Vagina (tissue), 2 donors: ENCODE measurements at regions not wholly inside any gene's neighbourhood (a gene's known extent, or its start where the extent isn't known, plus 50 kb on each side); places are given as distances from the start of the nearest gene placed in this dataset.

Experiments used
- DNase-seq, 2 donors: peaks; one replicate each; pipeline ENCODE4 v3.0.0-alpha.2; 2017; ENCODE audit errors: extremely low spot score in 2 of 2
- H3K27ac ChIP-seq: fragments of 200-600 bp; sonication (generic); one replicate; pipeline ENCODE4 v1.5.1; 2019
- H3K27me3 ChIP-seq: fragments of 200-600 bp; sonication (generic); one replicate; pipeline ENCODE4 v1.5.1; 2019
- H3K36me3 ChIP-seq, 2 donors: fragments of 200-600 bp; sonication (generic); one replicate each; pipeline ENCODE4 v1.5.1; 2017 to 2019
- H3K4me1 ChIP-seq: fragments of 200-600 bp; sonication (generic); one replicate; pipeline ENCODE4 v1.5.1; 2019
- H3K4me3 ChIP-seq, 2 donors: fragments of 200-600 bp; sonication (generic); 1 replicate in 1 of 2; 2 replicates in 1 of 2; pipeline ENCODE4 v1.5.1; 2016 to 2019
- H3K9me3 ChIP-seq: fragments of 200-600 bp; sonication (generic); one replicate; pipeline ENCODE4 v1.5.1; 2019
- POLR2A ChIP-seq, 2 donors: fragments of 450-650 bp; IDR thresholded peaks; one replicate each; pipeline ENCODE4 v1.6.1; 2017; ENCODE audit warnings: antibody characterized with exemption in 2 of 2, mild to moderate bottlenecking in 2 of 2, moderate library complexity in 2 of 2
- POLR2AphosphoS5 ChIP-seq, 2 donors: sonication (generic); formaldehyde crosslinking; IDR thresholded peaks; one replicate each; pipeline ENCODE4 v1.9.0; 2017; ENCODE audit warnings: antibody characterized with exemption in 2 of 2, mild to moderate bottlenecking in 2 of 2, low read depth in 1 of 2; ENCODE audit not compliant: insufficient read depth in 1 of 2
- intact Hi-C: fragments of 100-400 bp; cut with DNase I; formaldehyde crosslinking; loops from one replicate; pipeline ENCODE4 v1.15.1; 2023
- TF ChIP-seq, protein P1 (sequence below), 3 experiments: fragments of 450-650 bp in 2 of 3; fragments of 200-600 bp in 1 of 3; sonication (generic) in 1 of 3; IDR thresholded peaks; one replicate each; pipeline ENCODE4 v1.5.1; 2017 to 2019; ENCODE audit warnings: antibody characterized with exemption in 3 of 3, mild to moderate bottlenecking in 2 of 3, moderate library complexity in 2 of 3

GRCh38 chr5:125575891-125576505, 829.6 kb upstream of the ZNF608 start:
- TF ChIP-seq, protein P1, sequence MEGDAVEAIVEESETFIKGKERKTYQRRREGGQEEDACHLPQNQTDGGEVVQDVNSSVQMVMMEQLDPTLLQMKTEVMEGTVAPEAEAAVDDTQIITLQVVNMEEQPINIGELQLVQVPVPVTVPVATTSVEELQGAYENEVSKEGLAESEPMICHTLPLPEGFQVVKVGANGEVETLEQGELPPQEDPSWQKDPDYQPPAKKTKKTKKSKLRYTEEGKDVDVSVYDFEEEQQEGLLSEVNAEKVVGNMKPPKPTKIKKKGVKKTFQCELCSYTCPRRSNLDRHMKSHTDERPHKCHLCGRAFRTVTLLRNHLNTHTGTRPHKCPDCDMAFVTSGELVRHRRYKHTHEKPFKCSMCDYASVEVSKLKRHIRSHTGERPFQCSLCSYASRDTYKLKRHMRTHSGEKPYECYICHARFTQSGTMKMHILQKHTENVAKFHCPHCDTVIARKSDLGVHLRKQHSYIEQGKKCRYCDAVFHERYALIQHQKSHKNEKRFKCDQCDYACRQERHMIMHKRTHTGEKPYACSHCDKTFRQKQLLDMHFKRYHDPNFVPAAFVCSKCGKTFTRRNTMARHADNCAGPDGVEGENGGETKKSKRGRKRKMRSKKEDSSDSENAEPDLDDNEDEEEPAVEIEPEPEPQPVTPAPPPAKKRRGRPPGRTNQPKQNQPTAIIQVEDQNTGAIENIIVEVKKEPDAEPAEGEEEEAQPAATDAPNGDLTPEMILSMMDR (IDR thresholded peaks at IDR 0.05): no peak
- TF ChIP-seq POLR2AphosphoS5 (IDR thresholded peaks at IDR 0.05; ENCODE audit: insufficient read depth in 1 of 2, low read depth in 1 of 2) (no peak), POLR2A (IDR thresholded peaks at IDR 0.05) (no peak)

DNA sequence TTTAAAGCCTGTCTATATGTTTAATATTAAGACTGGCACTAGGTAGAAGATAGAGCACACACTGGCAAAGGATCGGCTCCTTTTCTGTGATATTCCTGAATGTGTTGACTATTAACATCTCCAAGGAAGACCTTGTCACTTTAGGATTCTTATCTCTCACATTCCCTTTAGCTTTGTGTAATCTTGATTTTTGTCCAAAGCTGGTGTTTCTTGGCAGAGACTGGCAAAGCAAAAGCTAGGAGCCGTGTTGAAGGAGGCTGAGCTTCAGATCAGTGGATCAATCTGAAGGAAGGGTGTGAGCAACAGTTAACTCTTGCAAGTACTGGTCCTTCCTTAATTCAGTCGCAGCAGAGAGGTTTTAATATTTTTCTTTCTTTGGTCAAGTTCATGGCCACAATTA, 830.4 kb upstream of the ZNF608 start:
- TF ChIP-seq POLR2A (IDR thresholded peaks at IDR 0.05) (no peak), POLR2AphosphoS5 (IDR thresholded peaks at IDR 0.05; ENCODE audit: insufficient read depth in 1 of 2, low read depth in 1 of 2) (no peak)
- TF ChIP-seq, protein P1 (IDR thresholded peaks at IDR 0.05): no peak
- Histone ChIP-seq H3K36me3 (no peaks in the 10 kb centered on the region), H3K27me3 (no peaks in the 10 kb centered on the region), H3K27ac (no peak overlapping the region), H3K9me3 (no peaks in the 10 kb centered on the region), H3K4me3 (no peak overlapping the region), H3K4me1 (peaks cover 6% of the 10 kb centered on the region)
- intact Hi-C loops: no loop called here
- no peak for DNase-seq

More at GRCh38 chr5:125575891-125576505, 829.6 kb upstream of the ZNF608 start:
- Histone ChIP-seq H3K27ac (no peak overlapping the region), H3K27me3 (no peaks in the 10 kb centered on the region), H3K36me3 (no peaks in the 10 kb centered on the region), H3K4me3 (no peak overlapping the region), H3K4me1 (no peaks in the 10 kb centered on the region), H3K9me3 (no peaks in the 10 kb centered on the region)
- no peak for DNase-seq
- intact Hi-C loops: no loop called here

DNA sequence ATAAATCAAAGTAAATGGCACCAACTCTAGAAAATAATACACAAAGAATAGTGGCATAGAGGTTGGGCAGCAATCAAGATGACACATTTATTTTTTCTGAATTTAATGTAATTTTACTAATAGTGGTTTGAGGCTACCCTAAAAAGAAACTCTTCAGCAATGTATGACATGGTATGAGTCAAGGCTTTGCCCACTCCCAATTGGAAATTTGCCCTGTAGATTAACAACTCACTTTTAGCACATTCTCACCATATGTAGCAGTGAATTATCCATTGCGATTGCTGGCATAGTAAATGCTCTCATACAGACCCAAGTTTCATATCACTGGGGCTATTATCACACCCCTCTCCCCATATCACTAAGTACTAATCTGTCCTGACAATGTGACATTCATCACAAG, 832.1 kb upstream of the ZNF608 start:
- TF ChIP-seq, protein P1 (IDR thresholded peaks at IDR 0.05): no peak
- TF ChIP-seq POLR2AphosphoS5 (IDR thresholded peaks at IDR 0.05; ENCODE audit: insufficient read depth in 1 of 2, low read depth in 1 of 2): no peak
- TF ChIP-seq POLR2A (IDR thresholded peaks at IDR 0.05): no peak
- no peaks in the 10 kb centered on the region for H3K36me3 ChIP-seq
- no peaks in the 10 kb centered on the region for H3K9me3 ChIP-seq
- H3K4me3 ChIP-seq: no peak overlapping the region
- intact Hi-C loops: no loop called here
- DNase-seq: no peak
- H3K4me1 ChIP-seq: peaks cover 24% of the 10 kb centered on the region
- no peak overlapping the region for H3K27ac ChIP-seq
- H3K27me3 ChIP-seq: no peaks in the 10 kb centered on the region

GRCh38 chr5:125579182-125579581, 832.7 kb upstream of the ZNF608 start:
- no peak for DNase-seq
- intact Hi-C loops: no loop called here
- H3K4me1 ChIP-seq: peaks cover 29% of the 10 kb centered on the region
- no peak overlapping the region for H3K4me3 ChIP-seq
- no peaks in the 10 kb centered on the region for H3K36me3 ChIP-seq
- H3K27ac ChIP-seq: no peak overlapping the region
- H3K27me3 ChIP-seq: no peaks in the 10 kb centered on the region
- H3K9me3 ChIP-seq: no peaks in the 10 kb centered on the region
- no peak for TF ChIP-seq POLR2AphosphoS5 (IDR thresholded peaks at IDR 0.05; ENCODE audit: insufficient read depth in 1 of 2, low read depth in 1 of 2)
- TF ChIP-seq, protein P1 (IDR thresholded peaks at IDR 0.05): no peak
- TF ChIP-seq POLR2A (IDR thresholded peaks at IDR 0.05): no peak

GRCh38 chr5:125581311-125581710, 834.9 kb upstream of the ZNF608 start:
- H3K4me1 ChIP-seq: peaks cover 33% of the 10 kb centered on the region
- no peak for DNase-seq
- no peaks in the 10 kb centered on the region for H3K27me3 ChIP-seq
- H3K9me3 ChIP-seq: no peaks in the 10 kb centered on the region
- no peaks in the 10 kb centered on the region for H3K36me3 ChIP-seq
- no peak overlapping the region for H3K27ac ChIP-seq
- no peak for TF ChIP-seq POLR2A (IDR thresholded peaks at IDR 0.05)
- no peak for TF ChIP-seq POLR2AphosphoS5 (IDR thresholded peaks at IDR 0.05; ENCODE audit: insufficient read depth in 1 of 2, low read depth in 1 of 2)
- TF ChIP-seq, protein P1 (IDR thresholded peaks at IDR 0.05): no peak
- intact Hi-C loops: loop anchor here (5.0 kb wide), 1 partner anchor 94 kb away; no protein-coding TSS in a partner anchor
- no peak overlapping the region for H3K4me3 ChIP-seq
